Glutamatergic neuron (in vitro differentiated cells): ENCODE measurements at regions not wholly inside any gene's neighbourhood (a gene's known extent, or its start where the extent isn't known, plus 50 kb on each side); places are given as distances from the start of the nearest gene placed in this dataset.

Experiments used
- DNase-seq: peaks from one replicate; pipeline ENCODE4 v3.0.0; 2022
- H3K27ac Mint-ChIP-seq: one replicate; pipeline ENCODE4 v1.8.0; 2020; ENCODE audit warnings: mild to moderate bottlenecking, mixed read lengths, inconsistent platforms; ENCODE audit not compliant: unreplicated experiment
- H3K27me3 Mint-ChIP-seq: one replicate; pipeline ENCODE4 v1.8.0; 2020; ENCODE audit warnings: mild to moderate bottlenecking, moderate library complexity, mixed read lengths, inconsistent platforms; ENCODE audit not compliant: unreplicated experiment
- H3K36me3 Mint-ChIP-seq: one replicate; pipeline ENCODE4 v1.8.0; 2020; ENCODE audit warnings: mild to moderate bottlenecking, mixed read lengths, inconsistent platforms; ENCODE audit not compliant: unreplicated experiment
- H3K4me1 Mint-ChIP-seq: one replicate; pipeline ENCODE4 v1.8.0; 2020; ENCODE audit warnings: mild to moderate bottlenecking, low read depth, mixed read lengths, inconsistent platforms; ENCODE audit not compliant: unreplicated experiment
- H3K4me3 Mint-ChIP-seq: one replicate; pipeline ENCODE4 v1.8.0; 2020; ENCODE audit warnings: mild to moderate bottlenecking, mixed read lengths, inconsistent platforms; ENCODE audit not compliant: unreplicated experiment
- H3K9me3 Mint-ChIP-seq: one replicate; pipeline ENCODE4 v1.8.0; 2020; ENCODE audit warnings: mild to moderate bottlenecking, moderate library complexity, mixed read lengths, inconsistent platforms; ENCODE audit not compliant: unreplicated experiment
- CTCF ChIP-seq: fragments of 200-600 bp; sonication (generic); IDR thresholded peaks from one replicate; pipeline ENCODE4 v1.5.0; 2021; ENCODE audit not compliant: partially characterized antibody, unreplicated experiment

- TF ChIP-seq CTCF = no peak
- Mint-ChIP-seq H3K27me3 (no peaks in the 10 kb centered on the region), H3K4me3 (no peak overlapping the region), H3K4me1 (no peaks in the 10 kb centered on the region), H3K9me3 (peaks cover 2% of the 10 kb centered on the region), H3K27ac (no peak overlapping the region), H3K36me3 (no peaks in the 10 kb centered on the region)
- DNase-seq = no peak
Measured at GRCh38 chr10:3442451-3442990, 269.9 kb upstream of the PITRM1 start.

- Mint-ChIP-seq H3K4me1 (no peaks in the 10 kb centered on the region), H3K27me3 (no peaks in the 10 kb centered on the region), H3K4me3 (no peak overlapping the region), H3K27ac (no peak overlapping the region), H3K36me3 (no peaks in the 10 kb centered on the region), H3K9me3 (peaks cover 2% of the 10 kb centered on the region)
- no peak for DNase-seq
- no peak for TF ChIP-seq CTCF
Measured at GRCh38 chr10:3439183-3439582, 266.6 kb upstream of the PITRM1 start.

GRCh38 chr10:3438606-3439005 lies 266.0 kb upstream of the PITRM1 start:
- no peak overlapping the region for H3K4me3 Mint-ChIP-seq

GRCh38 chr10:3435671-3436070 lies 263.1 kb upstream of the PITRM1 start:
- TF ChIP-seq CTCF = no peak
- Mint-ChIP-seq H3K4me3 (no peak overlapping the region), H3K4me1 (peaks cover 1% of the 10 kb centered on the region), H3K9me3 (peaks cover 2% of the 10 kb centered on the region), H3K27ac (no peak overlapping the region), H3K36me3 (peaks cover 3% of the 10 kb centered on the region), H3K27me3 (no peaks in the 10 kb centered on the region)
- DNase-seq = no peak

More at GRCh38 chr10:3438606-3439005, 266.0 kb upstream of the PITRM1 start:
- H3K9me3 Mint-ChIP-seq = peaks cover 2% of the 10 kb centered on the region
- H3K4me1 Mint-ChIP-seq = no peaks in the 10 kb centered on the region
- no peaks in the 10 kb centered on the region for H3K27me3 Mint-ChIP-seq
- no peak for DNase-seq
- no peak overlapping the region for H3K27ac Mint-ChIP-seq
- no peak for TF ChIP-seq CTCF
- no peaks in the 10 kb centered on the region for H3K36me3 Mint-ChIP-seq

GRCh38 chr10:3433988-3434387 lies 261.4 kb upstream of the PITRM1 start:
- DNase-seq = no peak
- Mint-ChIP-seq H3K27ac (no peak overlapping the region), H3K27me3 (no peaks in the 10 kb centered on the region), H3K9me3 (peaks cover 2% of the 10 kb centered on the region), H3K4me3 (no peak overlapping the region), H3K4me1 (peaks cover 1% of the 10 kb centered on the region), H3K36me3 (peaks cover 5% of the 10 kb centered on the region)
- no peak for TF ChIP-seq CTCF
